SU-DHL-6 (cell line): ENCODE measurements at regions not wholly inside any gene's neighbourhood (a gene's known extent, or its start where the extent isn't known, plus 50 kb on each side); places are given as distances from the start of the nearest gene placed in this dataset.
"Not testable (repeated sequence)": the region's sequence is repeated elsewhere in the genome, so short reads cannot be mapped to it uniquely, and the experiment has no call there.

Source experiments
- EZH2phosphoT487 ChIP-seq: fragments of 200-600 bp; sonication (generic), shearing (Covaris generic); conservative IDR thresholded peaks from 2 replicates; pipeline ENCODE4 v1.6.1; 2018; ENCODE audit warnings: mild to moderate bottlenecking, antibody characterized with exemption, low read length, moderate library complexity, mixed read lengths
- TF ChIP-seq, protein P1 (sequence below): fragments of 200-600 bp; sonication (generic); IDR thresholded peaks from one replicate; pipeline ENCODE4 v1.5.1; 2017; ENCODE audit warnings: antibody characterized with exemption, mild to moderate bottlenecking, low read length, moderate library complexity; ENCODE audit not compliant: insufficient read depth, poor library complexity, severe bottlenecking

DNA sequence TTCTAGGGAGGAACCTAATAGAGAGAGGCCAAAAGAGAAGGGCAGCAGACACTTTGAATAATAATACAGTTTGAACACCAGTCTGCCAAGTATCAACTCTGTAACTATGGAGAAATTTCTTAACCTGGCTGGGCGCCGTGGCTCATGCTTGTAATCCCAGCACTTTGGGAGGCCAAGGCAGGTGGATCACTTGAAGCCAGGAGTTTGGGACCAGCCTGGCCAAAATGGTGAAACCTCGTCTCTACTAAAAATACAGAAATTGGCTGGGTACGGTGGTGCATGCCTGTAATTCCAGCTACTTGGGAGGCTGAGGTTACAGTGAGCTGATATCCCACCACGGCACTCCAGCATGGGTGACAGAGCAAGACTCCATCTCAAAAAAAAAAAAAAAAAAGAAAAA is 663.9 kb downstream of the LMO4 start:
- TF ChIP-seq, protein P1, sequence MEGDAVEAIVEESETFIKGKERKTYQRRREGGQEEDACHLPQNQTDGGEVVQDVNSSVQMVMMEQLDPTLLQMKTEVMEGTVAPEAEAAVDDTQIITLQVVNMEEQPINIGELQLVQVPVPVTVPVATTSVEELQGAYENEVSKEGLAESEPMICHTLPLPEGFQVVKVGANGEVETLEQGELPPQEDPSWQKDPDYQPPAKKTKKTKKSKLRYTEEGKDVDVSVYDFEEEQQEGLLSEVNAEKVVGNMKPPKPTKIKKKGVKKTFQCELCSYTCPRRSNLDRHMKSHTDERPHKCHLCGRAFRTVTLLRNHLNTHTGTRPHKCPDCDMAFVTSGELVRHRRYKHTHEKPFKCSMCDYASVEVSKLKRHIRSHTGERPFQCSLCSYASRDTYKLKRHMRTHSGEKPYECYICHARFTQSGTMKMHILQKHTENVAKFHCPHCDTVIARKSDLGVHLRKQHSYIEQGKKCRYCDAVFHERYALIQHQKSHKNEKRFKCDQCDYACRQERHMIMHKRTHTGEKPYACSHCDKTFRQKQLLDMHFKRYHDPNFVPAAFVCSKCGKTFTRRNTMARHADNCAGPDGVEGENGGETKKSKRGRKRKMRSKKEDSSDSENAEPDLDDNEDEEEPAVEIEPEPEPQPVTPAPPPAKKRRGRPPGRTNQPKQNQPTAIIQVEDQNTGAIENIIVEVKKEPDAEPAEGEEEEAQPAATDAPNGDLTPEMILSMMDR = not testable (repeated sequence)
- TF ChIP-seq EZH2phosphoT487 = not testable (repeated sequence)
